Immature natural killer cell (primary cell): ENCODE measurements at regions not wholly inside any gene's neighbourhood (a gene's known extent, or its start where the extent isn't known, plus 50 kb on each side); places are given as distances from the start of the nearest gene placed in this dataset.

Experiments used
- DNase-seq, 3 donors: peaks; one replicate each; pipeline ENCODE4 v3.0.0; 2022; ENCODE audit warnings: mixed read lengths in 1 of 3
- H3K27ac Mint-ChIP-seq, 6 donors: one replicate each; pipeline ENCODE4 v1.8.0; 2020; ENCODE audit warnings: mixed read lengths in 6 of 6, mild to moderate bottlenecking in 5 of 6, inconsistent platforms in 4 of 6, moderate library complexity in 3 of 6
- H3K27me3 Mint-ChIP-seq, 3 donors: one replicate each; pipeline ENCODE4 v1.8.0; 2020 to 2021; ENCODE audit warnings: low read depth in 3 of 3, mild to moderate bottlenecking in 3 of 3, mixed read lengths in 3 of 3, moderate library complexity in 3 of 3, inconsistent platforms in 1 of 3
- H3K36me3 Mint-ChIP-seq, 3 donors: one replicate each; pipeline ENCODE4 v1.8.0; 2020; ENCODE audit warnings: mixed read lengths in 3 of 3, inconsistent platforms in 2 of 3, mild to moderate bottlenecking in 2 of 3
- H3K4me1 Mint-ChIP-seq, 2 donors: one replicate each; pipeline ENCODE4 v1.8.0; 2020; ENCODE audit warnings: inconsistent platforms in 2 of 2, mild to moderate bottlenecking in 2 of 2, mixed read lengths in 2 of 2, moderate library complexity in 1 of 2
- H3K4me3 Mint-ChIP-seq, 5 donors: one replicate each; pipeline ENCODE4 v1.8.0; 2020; ENCODE audit warnings: mild to moderate bottlenecking in 5 of 5, mixed read lengths in 5 of 5, inconsistent platforms in 3 of 5, moderate library complexity in 3 of 5
- H3K9me3 Mint-ChIP-seq, 6 donors: one replicate each; pipeline ENCODE4 v1.8.0; 2020; ENCODE audit warnings: mild to moderate bottlenecking in 6 of 6, mixed read lengths in 6 of 6, inconsistent platforms in 4 of 6, moderate library complexity in 3 of 6

GRCh38 chr6:145055567-145055966, 679.8 kb downstream of the EPM2A start:
- H3K9me3 Mint-ChIP-seq, result no peaks in the 10 kb centered on the region
- DNase-seq, result no peak
- H3K4me1 Mint-ChIP-seq, result no peaks in the 10 kb centered on the region
- H3K4me3 Mint-ChIP-seq, result no peak overlapping the region
- H3K27ac Mint-ChIP-seq, result no peak overlapping the region
- H3K36me3 Mint-ChIP-seq, result no peaks in the 10 kb centered on the region
- H3K27me3 Mint-ChIP-seq, result peaks cover 0 to 6% (median 0%) of the 10 kb centered on the region in 3 donors

GRCh38 chr6:145060714-145061113, 674.6 kb downstream of the EPM2A start:
- H3K27me3 Mint-ChIP-seq, result peaks cover 0 to 3% (median under 1%) of the 10 kb centered on the region in 3 donors
- H3K4me3 Mint-ChIP-seq, result no peak overlapping the region
- H3K27ac Mint-ChIP-seq, result no peak overlapping the region
- no peaks in the 10 kb centered on the region for H3K4me1 Mint-ChIP-seq
- no peak for DNase-seq
- no peaks in the 10 kb centered on the region for H3K9me3 Mint-ChIP-seq
- no peaks in the 10 kb centered on the region for H3K36me3 Mint-ChIP-seq

GRCh38 chr6:145063091-145063490, 672.2 kb downstream of the EPM2A start:
- H3K9me3 Mint-ChIP-seq, result peaks cover 0 to 1% (median 0%) of the 10 kb centered on the region in 6 donors
- peaks cover 0 to 11% (median 6%) of the 10 kb centered on the region in 3 donors for H3K27me3 Mint-ChIP-seq
- H3K36me3 Mint-ChIP-seq, result no peaks in the 10 kb centered on the region
- no peak overlapping the region for H3K27ac Mint-ChIP-seq
- DNase-seq, result no peak
- H3K4me3 Mint-ChIP-seq, result no peak overlapping the region
- no peaks in the 10 kb centered on the region for H3K4me1 Mint-ChIP-seq

GRCh38 chr6:145067430-145067829, 667.9 kb downstream of the EPM2A start:
- Mint-ChIP-seq H3K27ac (no peak overlapping the region), H3K9me3 (peaks cover 0 to 1% (median 0%) of the 10 kb centered on the region in 6 donors), H3K4me1 (no peaks in the 10 kb centered on the region), H3K27me3 (peaks cover 0 to 13% (median 8%) of the 10 kb centered on the region in 3 donors), H3K36me3 (no peaks in the 10 kb centered on the region), H3K4me3 (no peak overlapping the region)
- DNase-seq, result no peak

- H3K9me3 Mint-ChIP-seq, result peaks cover 0 to 1% (median 0%) of the 10 kb centered on the region in 6 donors
- peaks cover 0 to 13% (median 8%) of the 10 kb centered on the region in 3 donors for H3K27me3 Mint-ChIP-seq
- H3K4me1 Mint-ChIP-seq, result no peaks in the 10 kb centered on the region
- no peak overlapping the region for H3K4me3 Mint-ChIP-seq
- H3K36me3 Mint-ChIP-seq, result no peaks in the 10 kb centered on the region
- H3K27ac Mint-ChIP-seq, result no peak overlapping the region
- DNase-seq, result no peak
Observed at GRCh38 chr6:145068577-145068976, 666.7 kb downstream of the EPM2A start.

GRCh38 chr6:145069966-145070365, 665.4 kb downstream of the EPM2A start:
- Mint-ChIP-seq H3K4me3 (no peak overlapping the region), H3K27ac (no peak overlapping the region), H3K27me3 (peaks cover 0 to 13% (median 8%) of the 10 kb centered on the region in 3 donors), H3K4me1 (no peaks in the 10 kb centered on the region), H3K9me3 (peaks cover 0 to 5% (median 0%) of the 10 kb centered on the region in 6 donors), H3K36me3 (no peaks in the 10 kb centered on the region)
- no peak for DNase-seq

GRCh38 chr6:145070791-145071190, 664.5 kb downstream of the EPM2A start:
- H3K4me3 Mint-ChIP-seq, result no peak overlapping the region
- H3K4me1 Mint-ChIP-seq, result no peaks in the 10 kb centered on the region
- DNase-seq, result no peak
- peaks cover 3 to 11% (median 4%) of the 10 kb centered on the region in 3 donors for H3K27me3 Mint-ChIP-seq
- H3K27ac Mint-ChIP-seq, result no peak overlapping the region
- H3K9me3 Mint-ChIP-seq, result peaks cover 0 to 5% (median 0%) of the 10 kb centered on the region in 6 donors
- H3K36me3 Mint-ChIP-seq, result no peaks in the 10 kb centered on the region

GRCh38 chr6:145071836-145072235, 663.5 kb downstream of the EPM2A start:
- Mint-ChIP-seq H3K27ac (no peak overlapping the region), H3K27me3 (peaks cover 3 to 5% (median 4%) of the 10 kb centered on the region in 3 donors), H3K9me3 (peaks cover 0 to 5% (median 0%) of the 10 kb centered on the region in 6 donors), H3K4me1 (no peaks in the 10 kb centered on the region), H3K36me3 (no peaks in the 10 kb centered on the region), H3K4me3 (no peak overlapping the region)
- DNase-seq, result no peak

- no peak for DNase-seq
- Mint-ChIP-seq H3K9me3 (peaks cover 0 to 4% (median 0%) of the 10 kb centered on the region in 6 donors), H3K27ac (no peak overlapping the region), H3K4me1 (no peaks in the 10 kb centered on the region), H3K36me3 (no peaks in the 10 kb centered on the region), H3K4me3 (no peak overlapping the region), H3K27me3 (peaks cover 0 to 3% (median 3%) of the 10 kb centered on the region in 3 donors)
Observed at GRCh38 chr6:145073811-145074210, 661.5 kb downstream of the EPM2A start.

GRCh38 chr6:145074805-145075204, 660.5 kb downstream of the EPM2A start:
- Mint-ChIP-seq H3K4me1 (no peaks in the 10 kb centered on the region), H3K27ac (no peak overlapping the region), H3K4me3 (no peak overlapping the region), H3K27me3 (peaks cover 0 to 3% (median 2%) of the 10 kb centered on the region in 3 donors), H3K36me3 (no peaks in the 10 kb centered on the region), H3K9me3 (peaks cover 0 to 4% (median 0%) of the 10 kb centered on the region in 6 donors)
- no peak for DNase-seq

- no peaks in the 10 kb centered on the region for H3K36me3 Mint-ChIP-seq
- peaks cover 0 to 4% (median 0%) of the 10 kb centered on the region in 6 donors for H3K9me3 Mint-ChIP-seq
- no peak for DNase-seq
- H3K4me1 Mint-ChIP-seq, result no peaks in the 10 kb centered on the region
- peaks cover 0 to 3% (median 2%) of the 10 kb centered on the region in 3 donors for H3K27me3 Mint-ChIP-seq
- H3K27ac Mint-ChIP-seq, result no peak overlapping the region
- H3K4me3 Mint-ChIP-seq, result no peak overlapping the region
Observed at GRCh38 chr6:145075425-145075824, 659.9 kb downstream of the EPM2A start.

GRCh38 chr6:145076115-145076841, 659.0 kb downstream of the EPM2A start:
- H3K4me3 Mint-ChIP-seq, result no peak overlapping the region
- no peak overlapping the region for H3K27ac Mint-ChIP-seq
- H3K4me1 Mint-ChIP-seq, result no peaks in the 10 kb centered on the region
- DNase-seq, result no peak
- H3K9me3 Mint-ChIP-seq, result peaks cover 0 to 4% (median 0%) of the 10 kb centered on the region in 6 donors
- H3K36me3 Mint-ChIP-seq, result no peaks in the 10 kb centered on the region
- H3K27me3 Mint-ChIP-seq, result peaks cover 0 to 3% (median 2%) of the 10 kb centered on the region in 3 donors

GRCh38 chr6:145077382-145077781, 657.9 kb downstream of the EPM2A start:
- Mint-ChIP-seq H3K4me1 (no peaks in the 10 kb centered on the region), H3K36me3 (no peaks in the 10 kb centered on the region), H3K9me3 (peaks cover 0 to 4% (median 0%) of the 10 kb centered on the region in 6 donors), H3K27ac (no peak overlapping the region), H3K27me3 (peaks cover 0 to 3% (median 2%) of the 10 kb centered on the region in 3 donors), H3K4me3 (no peak overlapping the region)
- DNase-seq, result no peak

GRCh38 chr6:145080651-145081050, 654.7 kb downstream of the EPM2A start:
- Mint-ChIP-seq H3K27me3 (peaks cover 0 to 5% (median 0%) of the 10 kb centered on the region in 3 donors), H3K36me3 (no peaks in the 10 kb centered on the region)

GRCh38 chr6:145081677-145082076, 653.6 kb downstream of the EPM2A start:
- no peak overlapping the region for H3K4me3 Mint-ChIP-seq
- no peaks in the 10 kb centered on the region for H3K36me3 Mint-ChIP-seq
- DNase-seq, result no peak
- H3K27ac Mint-ChIP-seq, result no peak overlapping the region
- H3K4me1 Mint-ChIP-seq, result no peaks in the 10 kb centered on the region
- H3K9me3 Mint-ChIP-seq, result no peaks in the 10 kb centered on the region
- peaks cover 0 to 5% (median 0%) of the 10 kb centered on the region in 3 donors for H3K27me3 Mint-ChIP-seq

More at GRCh38 chr6:145080651-145081050, 654.7 kb downstream of the EPM2A start:
- H3K9me3 Mint-ChIP-seq, result no peaks in the 10 kb centered on the region
- DNase-seq, result no peak
- H3K27ac Mint-ChIP-seq, result no peak overlapping the region
- no peaks in the 10 kb centered on the region for H3K4me1 Mint-ChIP-seq
- no peak overlapping the region for H3K4me3 Mint-ChIP-seq
